ENCODE measurements at regions not wholly inside any gene's neighbourhood (a gene's known extent, or its start where the extent isn't known, plus 50 kb on each side); places are given as distances from the start of the nearest gene placed in this dataset.

- TF ChIP-seq CTCF (IDR thresholded peaks at IDR 0.05; ENCODE audit: insufficient read depth, low read depth, low read length) = no peak
- no peak for DNase-seq (ENCODE audit: low read depth)
- no peaks in the 10 kb centered on the region for H3K36me3 ChIP-seq (ENCODE audit: control insufficient read depth, insufficient read depth, low read length)
- peaks cover 2% of the 10 kb centered on the region; the same call in 1 of the 2 replicates for H3K27me3 ChIP-seq (ENCODE audit: control insufficient read depth, insufficient read depth, low read length)
- no peak overlapping the region for H3K4me3 ChIP-seq (ENCODE audit: low read depth, low read length)
- ChIA-PET CTCF (interaction anchor here (1.8 kb wide), 1 partner anchor 18 kb away, joined by 6 read pairs; no protein-coding TSS in a partner anchor), POLR2A (no interaction called here)
Measured at GRCh38 chr10:6364283-6364682, 161.6 kb downstream of the PFKFB3 start.

GRCh38 chr10:6364893-6365292 is 162.2 kb downstream of the PFKFB3 start:
- ChIA-PET CTCF (interaction anchor here (0.9 to 1.8 kb wide), 4 partner anchors 9 to 90 kb away, joined by 3 to 6 read pairs (median 3); no protein-coding TSS in a partner anchor), POLR2A (no interaction called here)
- no peak for TF ChIP-seq CTCF (IDR thresholded peaks at IDR 0.05; ENCODE audit: insufficient read depth, low read depth, low read length)
- Histone ChIP-seq H3K27me3 (ENCODE audit: control insufficient read depth, insufficient read depth, low read length) (peaks cover 2% of the 10 kb centered on the region; the same call in 1 of the 2 replicates), H3K4me3 (ENCODE audit: low read depth, low read length) (no peak overlapping the region), H3K36me3 (ENCODE audit: control insufficient read depth, insufficient read depth, low read length) (no peaks in the 10 kb centered on the region)
- no peak for DNase-seq (ENCODE audit: low read depth)

GRCh38 chr10:6365384-6365783 is 162.7 kb downstream of the PFKFB3 start:
- POLR2A ChIA-PET = no interaction called here
- H3K27me3 ChIP-seq (ENCODE audit: control insufficient read depth, insufficient read depth, low read length) = peaks cover 2% of the 10 kb centered on the region; the same call in 1 of the 2 replicates
- no peak overlapping the region for H3K4me3 ChIP-seq (ENCODE audit: low read depth, low read length)
- DNase-seq (ENCODE audit: low read depth) = no peak
- no peak for TF ChIP-seq CTCF (IDR thresholded peaks at IDR 0.05; ENCODE audit: insufficient read depth, low read depth, low read length)
- CTCF ChIA-PET = interaction anchor here (0.7 to 1.8 kb wide), 5 partner anchors 10 to 90 kb away, joined by 3 to 6 read pairs (median 3); no protein-coding TSS in a partner anchor
- no peaks in the 10 kb centered on the region for H3K36me3 ChIP-seq (ENCODE audit: control insufficient read depth, insufficient read depth, low read length)
